GM18517 (cell line): ENCODE measurements at regions not wholly inside any gene's neighbourhood (a gene's known extent, or its start where the extent isn't known, plus 50 kb on each side); places are given as distances from the start of the nearest gene placed in this dataset.

Source experiments
- ATAC-seq: cut with Tn5 transposase; IDR thresholded peaks from one replicate; pipeline ENCODE4 v1.9.1; 2021; ENCODE audit warnings: mild to moderate bottlenecking, moderate library complexity; ENCODE audit not compliant: unreplicated experiment

DNA sequence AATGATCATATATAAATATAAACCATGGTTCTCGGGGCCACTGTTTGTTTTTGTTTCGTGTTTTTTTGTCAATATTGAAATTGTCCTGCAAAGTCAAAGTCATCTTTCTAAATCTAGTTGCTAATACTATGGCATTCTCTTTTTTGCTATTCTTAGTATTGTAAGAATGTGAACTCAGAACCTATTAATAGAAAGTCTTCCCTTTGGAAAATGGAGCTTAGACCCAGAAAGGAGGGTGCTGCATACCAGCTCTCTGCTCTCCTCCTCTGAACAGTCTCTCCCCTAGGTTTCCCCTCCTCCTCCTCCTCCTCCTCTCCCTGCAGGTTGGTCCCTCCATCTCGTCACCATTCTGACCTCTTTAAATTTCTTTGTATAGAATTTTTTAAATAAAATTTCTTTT lies 150.4 kb upstream of the CCN2 start:
- no peak for ATAC-seq

DNA sequence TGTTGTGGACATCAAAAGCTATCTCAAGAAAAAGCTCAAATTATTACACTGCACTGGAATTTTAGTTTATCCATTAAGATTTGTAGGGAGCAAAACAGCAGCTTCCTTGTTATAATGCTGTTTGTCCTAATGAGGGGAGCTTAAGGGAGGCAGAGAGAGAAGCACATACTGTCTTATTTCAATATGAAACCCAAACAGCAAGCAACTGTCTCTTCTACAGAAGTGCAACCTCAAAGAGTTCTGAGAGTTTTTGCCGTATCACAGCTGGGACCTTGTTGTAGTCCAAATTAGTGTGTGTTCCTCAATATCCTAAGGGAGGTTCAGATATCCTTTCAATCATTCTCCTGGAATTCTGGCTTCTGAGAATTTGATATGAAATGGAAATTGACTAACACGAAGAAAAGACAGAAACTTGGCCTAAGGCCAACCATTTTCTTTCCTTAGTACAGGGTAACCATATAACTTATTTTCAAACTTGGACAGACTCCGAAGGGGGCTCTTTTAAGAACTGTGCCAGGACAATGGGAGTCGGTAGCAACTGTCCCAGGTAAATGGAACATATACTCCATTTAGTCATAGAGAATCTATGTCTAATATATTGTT lies 149.3 kb upstream of the CCN2 start:
- no peak for ATAC-seq

DNA sequence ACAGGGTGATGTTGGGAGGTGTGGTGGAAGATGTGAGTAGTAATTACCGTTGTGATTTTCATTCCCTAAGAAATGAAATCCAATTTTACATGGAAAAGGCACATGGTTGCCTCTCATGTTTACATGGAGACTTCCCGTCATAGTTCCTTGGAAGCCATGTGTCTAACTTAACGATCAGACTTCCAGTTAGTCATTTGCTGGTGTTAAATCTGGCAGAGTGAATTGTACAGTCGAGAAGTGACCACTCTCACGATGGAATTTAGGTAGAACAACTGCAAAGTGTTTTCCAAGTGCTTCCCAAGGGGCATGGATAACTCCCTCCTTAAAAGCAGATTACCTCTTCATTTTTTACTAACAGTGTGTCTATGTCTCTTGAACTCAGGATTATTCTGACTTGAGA lies 145.8 kb upstream of the CCN2 start:
- ATAC-seq: no peak

DNA sequence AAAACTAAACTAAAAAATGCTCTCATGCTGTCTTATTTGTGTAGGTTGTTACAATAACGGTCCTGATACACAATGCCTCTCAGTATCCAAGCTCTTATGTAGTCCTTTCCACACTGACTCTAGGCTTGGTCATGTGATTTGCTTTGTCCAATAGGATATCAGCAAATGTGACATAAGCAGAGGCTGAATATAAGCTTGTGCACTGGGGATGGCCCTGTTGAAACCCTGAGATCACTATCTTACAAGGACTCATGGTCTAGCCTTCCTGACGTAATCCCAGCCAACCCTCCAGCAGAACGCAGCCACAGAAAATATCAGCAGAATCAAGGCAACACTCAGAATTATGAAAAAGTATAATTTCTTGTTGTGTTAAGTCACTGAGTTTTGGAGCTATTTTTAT lies 145.1 kb upstream of the CCN2 start:
- ATAC-seq: no peak

DNA sequence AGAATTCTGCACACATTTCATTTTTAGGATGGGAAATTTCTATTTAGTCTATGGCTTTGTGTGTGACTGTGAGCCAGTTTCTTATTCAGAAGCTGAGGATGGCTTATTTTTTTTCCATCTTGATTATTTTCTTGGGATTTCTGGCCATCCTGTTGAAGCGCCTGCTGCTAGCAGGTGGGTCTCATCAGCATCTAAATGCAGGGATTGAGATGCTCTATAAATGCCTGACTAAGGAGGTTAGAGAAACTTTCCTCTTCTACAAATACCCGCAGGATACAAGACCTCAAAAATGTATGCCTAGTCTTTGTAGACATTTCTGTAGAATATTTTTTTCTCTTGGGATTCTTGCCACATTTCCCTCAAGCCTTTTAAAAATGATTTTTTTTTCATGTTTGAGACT lies 138.0 kb upstream of the CCN2 start:
- ATAC-seq: no peak

DNA sequence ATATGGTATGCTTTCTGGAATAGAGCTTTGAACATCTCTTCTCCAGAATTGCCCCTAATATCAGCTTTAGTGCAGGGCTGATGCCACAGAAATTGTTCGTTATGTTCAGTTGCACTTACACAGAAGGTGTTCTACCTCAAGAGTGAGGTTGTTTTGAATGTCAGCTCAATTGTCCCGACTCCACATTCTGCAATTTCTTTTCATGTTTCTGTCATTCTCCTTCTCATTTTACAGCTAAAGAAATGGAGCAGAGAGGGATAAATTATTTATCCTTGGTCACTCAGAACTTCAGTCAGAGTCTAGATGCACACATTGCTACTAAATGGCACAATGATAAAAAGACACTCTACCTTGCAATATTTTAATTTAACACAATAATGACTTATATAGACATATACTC lies 137.0 kb upstream of the CCN2 start:
- ATAC-seq: no peak

DNA sequence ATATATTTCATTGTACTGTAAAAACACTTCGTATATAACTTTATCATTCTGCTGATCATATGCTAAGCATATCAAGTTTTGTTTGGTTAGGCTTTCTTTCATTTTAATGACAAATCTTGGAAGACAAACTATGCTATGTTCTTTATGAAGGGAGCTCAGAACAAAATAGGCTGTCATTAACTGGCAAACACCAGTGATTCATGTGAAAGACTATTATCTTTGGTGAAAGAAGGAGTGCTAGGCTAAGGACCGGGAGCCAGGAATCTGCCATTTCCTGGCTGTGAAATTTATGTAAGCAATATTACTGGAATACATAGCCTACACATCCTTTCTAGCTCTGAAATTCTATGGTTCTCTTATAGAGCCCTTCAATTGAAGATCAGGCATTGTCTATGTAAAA lies 136.2 kb upstream of the CCN2 start:
- ATAC-seq: no peak

DNA sequence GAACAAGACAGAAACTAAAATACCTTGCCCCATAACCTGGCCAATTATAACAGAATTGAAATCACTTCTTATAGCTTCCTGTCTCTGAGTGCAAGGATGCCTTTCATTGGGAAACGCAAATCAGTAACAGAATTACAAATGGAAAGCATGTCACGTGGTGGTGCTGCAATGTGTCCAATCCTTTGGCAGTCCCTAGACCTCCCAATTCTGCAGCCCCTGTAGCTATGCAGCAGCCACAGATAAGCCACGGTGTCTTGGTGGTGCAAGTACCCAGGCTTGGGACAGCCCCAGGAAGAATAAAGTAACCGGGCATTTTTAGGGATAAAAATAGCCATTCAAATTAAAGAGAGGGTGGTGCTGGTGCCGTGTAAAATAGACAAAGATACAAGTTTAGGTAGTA lies 134.6 kb upstream of the CCN2 start:
- no peak for ATAC-seq

DNA sequence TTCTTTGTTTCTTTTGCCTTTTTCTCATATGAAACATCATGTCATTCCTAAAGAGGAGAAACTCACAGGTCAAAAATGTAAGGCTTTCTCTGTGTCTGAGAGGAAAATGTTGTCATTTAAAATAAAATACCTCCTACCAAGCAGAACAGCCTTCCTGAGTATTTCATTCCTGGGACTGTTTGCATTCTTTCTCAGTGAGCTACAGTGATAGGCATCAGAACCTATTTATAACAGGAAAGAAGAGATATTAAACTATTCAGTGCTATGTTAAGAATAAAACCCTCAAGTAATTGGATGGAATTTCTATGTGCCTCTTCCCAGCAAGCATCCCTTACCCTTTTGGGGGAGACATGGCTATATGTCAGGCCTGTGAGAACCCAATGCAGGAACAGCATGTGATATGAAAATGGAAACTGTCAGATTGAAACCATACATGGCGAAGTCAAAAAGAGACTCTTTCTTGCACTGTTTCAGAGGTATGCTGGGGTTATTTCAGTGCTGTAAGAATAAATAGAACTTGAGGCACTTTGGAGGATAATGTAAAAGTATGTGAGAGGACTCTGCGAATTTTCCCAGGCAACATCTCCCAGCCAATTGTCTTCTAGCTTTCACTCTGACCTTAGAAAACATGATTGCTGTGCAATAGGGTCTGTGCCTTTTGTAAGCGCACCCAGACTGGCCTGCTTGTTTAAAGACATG lies 133.8 kb upstream of the CCN2 start:
- peak; percentile 84 for ATAC-seq

DNA sequence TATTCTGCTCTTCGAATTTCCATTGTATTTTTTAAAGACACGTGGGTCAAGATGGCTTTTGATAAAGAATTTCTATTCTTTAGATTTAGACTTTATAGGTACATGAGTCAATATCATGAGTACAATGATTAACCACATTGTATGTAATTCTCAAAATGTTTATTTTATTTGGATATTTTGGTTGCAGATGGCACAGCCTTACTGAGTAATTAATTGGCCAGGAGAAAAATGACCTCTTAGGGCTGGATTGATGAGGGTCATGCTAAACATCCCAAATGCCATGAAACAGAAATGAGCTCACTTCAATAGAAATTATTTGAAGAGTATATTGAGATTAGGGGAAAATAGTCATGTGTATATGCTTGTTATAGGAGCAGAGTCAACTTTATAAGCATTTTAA lies 131.2 kb upstream of the CCN2 start:
- ATAC-seq: no peak

DNA sequence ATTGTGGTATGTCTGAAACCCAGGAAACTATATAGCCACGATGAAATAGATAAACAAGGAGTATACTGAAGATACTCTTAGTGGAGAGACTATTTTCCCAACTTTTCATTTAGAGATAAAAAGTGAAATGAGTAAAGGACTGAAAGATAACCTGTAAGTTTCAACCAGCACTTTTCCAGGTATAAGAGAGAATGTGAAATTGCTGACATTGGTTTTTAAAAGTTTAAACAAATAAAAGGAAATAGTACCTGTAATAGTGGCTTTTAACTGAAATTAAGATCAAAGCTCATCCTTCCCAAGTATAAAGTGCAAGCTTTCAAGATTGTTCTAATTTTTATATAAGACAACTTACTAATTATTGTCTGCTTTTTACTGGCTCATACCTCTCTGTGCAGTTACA lies 130.2 kb upstream of the CCN2 start:
- ATAC-seq: no peak

DNA sequence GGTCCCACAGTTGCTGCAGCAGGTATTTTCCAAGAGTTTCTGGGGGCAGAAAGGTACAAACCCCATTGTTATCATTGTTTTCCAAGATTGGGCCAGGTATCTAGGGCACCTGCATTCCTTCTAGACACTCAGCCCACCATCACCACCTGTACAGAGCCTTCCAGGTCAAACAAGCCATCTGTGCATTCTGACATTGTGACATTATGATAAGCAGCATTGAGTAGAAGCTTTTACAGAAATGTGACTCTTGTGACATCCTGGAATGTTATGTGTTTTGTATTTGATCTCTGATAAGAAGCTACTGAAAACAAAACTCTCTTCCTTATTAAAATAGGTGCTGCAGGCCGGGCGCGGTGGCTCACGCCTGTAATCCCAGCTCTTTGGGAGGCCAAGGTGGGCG lies 128.1 kb upstream of the CCN2 start:
- no peak for ATAC-seq

DNA sequence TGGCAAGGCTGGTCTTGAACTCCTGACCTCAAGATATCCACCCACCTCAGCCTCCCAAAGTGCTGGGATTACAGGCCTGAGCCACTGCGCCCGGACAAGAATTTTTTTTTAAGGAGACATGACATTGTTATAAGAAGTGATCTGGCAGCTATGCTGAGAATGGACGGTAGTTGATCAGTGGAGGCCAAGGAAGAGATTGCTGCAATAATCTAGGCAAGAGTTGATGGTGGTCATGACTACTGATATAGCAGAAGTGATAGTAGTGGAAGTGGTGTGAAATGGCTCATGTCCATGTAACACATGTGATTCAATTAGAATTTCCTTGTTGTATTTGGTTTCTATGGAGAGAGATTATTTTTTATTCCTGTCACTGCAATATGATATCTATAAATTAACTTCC lies 125.3 kb upstream of the CCN2 start:
- ATAC-seq: no peak

DNA sequence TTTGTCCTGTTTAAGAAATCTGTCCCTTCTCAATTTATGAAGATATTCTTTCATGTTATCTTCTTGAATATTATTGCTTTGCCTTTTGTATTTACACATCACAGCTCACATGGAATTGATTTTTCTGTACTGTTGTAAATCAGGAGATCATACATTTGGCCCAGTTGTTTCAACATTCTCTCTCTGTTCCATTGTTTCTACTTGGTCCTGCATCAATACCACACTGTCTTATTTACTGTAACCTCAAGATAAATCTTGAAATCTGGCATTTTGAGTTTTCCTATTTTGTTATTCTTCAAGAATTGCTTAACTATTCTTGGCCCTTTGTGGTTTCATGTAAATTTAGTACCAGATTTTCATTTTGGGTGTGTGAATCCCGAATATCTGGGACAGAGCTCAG lies 121.7 kb upstream of the CCN2 start:
- no peak for ATAC-seq

DNA sequence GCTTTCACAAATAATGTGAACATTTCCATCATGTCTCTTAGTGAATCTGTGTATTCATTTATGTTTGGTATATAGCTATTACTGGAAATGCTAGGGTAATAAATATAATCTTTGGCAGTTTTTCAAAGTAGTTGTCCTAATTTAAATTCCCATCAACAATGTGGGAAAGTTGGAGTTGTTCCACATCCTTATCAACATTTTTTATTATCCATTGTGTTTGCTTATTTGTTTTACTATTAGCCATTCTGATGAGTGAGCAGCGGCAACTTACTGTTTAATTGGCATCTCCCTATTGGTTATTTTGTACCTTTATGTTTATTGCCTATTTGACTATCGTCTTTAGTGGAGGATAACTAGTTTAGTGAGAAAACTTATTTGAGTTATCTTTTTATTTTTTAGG lies 121.1 kb upstream of the CCN2 start:
- no peak for ATAC-seq

DNA sequence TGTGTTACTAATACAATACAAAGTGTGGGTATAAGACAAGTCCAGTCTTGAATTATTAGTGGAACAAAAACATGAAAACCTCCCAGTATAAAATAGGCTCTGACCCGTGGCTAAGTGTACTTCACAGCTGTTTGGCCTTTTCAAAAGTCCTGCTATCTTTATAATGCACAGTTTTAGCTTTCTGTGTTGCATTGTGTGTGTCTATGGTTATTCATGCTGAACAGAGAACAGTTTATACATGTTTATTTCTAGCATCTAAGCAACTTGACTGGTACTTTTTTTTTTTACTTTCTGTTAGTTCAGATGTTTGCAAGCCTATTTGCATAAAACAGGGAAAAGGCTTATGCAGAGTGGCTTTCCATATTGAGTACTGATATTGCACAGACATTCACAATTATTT lies 119.2 kb upstream of the CCN2 start:
- ATAC-seq: no peak

DNA sequence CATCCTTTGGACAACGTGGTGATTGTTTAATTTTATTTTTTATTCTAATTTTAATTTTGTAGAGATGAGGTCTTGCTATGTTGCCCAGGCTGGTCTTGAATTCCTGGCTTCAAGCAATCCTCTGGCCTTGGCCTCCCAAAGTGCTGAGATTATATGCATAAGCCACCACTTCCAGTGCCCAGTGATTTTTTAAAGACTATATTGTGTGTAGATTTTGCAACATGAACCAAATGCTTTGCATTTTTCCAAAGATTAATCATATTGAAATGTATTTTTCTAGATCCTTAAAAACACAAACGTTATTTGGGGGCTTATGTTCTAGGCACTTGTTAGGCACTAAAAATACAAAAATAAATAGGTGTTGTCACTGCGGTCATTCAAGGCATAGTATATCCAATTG lies 117.6 kb upstream of the CCN2 start:
- no peak for ATAC-seq

DNA sequence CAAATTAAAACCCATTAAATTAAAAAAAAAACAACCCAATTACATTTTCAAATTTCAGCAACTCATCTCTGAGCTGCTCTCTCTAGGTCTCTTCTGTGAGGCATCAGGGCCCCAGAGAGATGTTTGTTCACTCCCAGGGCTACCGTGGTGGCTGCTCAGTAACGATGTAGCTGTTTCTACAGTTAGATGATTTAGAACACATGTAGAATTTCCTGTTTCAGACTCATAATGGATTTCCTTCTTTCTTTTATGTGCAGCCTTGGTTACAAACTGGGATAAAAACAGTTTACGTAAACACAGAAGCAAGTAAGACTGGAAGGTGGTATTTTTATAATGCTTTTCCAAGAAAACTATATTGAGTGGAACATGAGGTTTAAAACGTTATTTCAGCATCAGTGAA lies 116.1 kb upstream of the CCN2 start:
- ATAC-seq: no peak

DNA sequence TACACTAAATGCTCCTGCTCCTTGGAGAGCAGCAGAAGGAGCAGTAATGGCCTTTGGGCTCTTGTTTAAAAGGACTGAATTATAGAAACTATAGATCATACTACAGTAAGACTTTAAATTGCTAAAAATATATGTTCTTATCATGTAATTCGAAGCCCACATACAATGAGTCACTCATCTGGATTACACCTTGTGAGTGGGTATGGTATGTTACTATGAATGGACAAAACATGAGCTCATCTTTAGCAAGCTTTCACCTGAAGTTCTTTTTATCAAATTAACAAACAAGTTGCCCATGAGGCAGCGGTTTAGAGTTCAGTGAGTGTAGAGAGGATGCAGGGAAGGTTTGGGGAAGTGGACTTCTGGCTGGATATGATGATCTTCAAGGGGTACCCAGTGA lies 114.4 kb upstream of the CCN2 start:
- no peak for ATAC-seq

DNA sequence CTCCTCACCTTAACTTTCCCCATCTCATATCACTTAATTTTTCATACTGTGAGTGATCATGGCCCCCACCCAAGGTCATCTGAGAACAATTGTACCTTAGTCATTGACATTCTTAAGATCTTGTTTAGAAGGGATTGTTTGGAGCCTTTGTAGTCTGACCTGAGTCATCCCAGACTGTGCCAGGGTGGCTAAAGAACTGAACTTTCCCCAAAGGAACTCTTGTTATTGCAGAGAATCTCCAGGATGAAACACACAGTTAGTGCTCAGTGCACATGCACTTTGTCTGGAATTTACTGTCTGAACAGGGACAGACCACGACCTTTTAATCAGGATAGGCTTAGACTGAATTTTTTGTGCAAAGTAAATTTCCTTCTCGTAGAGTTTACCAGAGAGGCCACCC lies 112.6 kb upstream of the CCN2 start:
- no peak for ATAC-seq

DNA sequence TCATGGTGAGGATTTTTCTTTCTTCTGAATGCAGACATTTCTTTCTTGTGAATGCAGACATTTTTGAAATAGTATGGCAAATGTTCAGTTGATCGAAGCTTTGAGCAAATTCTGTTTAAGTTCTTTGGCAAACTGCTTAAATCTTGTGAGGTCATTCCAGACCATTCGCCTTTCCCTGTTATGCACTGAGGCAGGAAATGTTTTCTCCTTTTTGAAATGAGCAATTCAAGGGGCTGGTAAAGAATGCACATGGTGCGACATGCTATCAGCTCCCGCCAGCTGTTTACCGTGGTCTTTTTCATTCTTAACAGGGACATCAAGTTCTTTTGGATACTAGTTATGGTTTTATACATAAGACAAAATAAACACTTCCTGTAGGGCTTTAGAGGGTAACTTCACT lies 112.0 kb upstream of the CCN2 start:
- no peak for ATAC-seq

DNA sequence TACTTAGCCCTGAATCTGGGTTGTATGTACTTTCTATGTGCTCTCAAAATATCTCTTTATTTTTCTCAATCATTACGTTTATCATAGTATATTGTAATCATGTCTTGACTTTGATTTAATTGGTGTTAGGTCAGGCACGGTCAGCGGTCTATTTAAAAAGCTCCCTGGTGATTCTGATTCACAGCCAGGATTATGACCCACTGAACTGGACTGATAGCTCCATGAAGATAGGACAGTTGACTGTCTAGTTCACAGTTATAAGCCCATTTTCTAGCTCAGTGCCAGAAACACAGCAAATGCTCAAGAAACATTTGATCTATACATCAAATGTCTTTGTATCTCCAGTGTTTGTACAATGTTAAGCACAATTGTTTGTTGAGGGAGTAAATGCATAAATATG lies 111.5 kb upstream of the CCN2 start:
- no peak for ATAC-seq

DNA sequence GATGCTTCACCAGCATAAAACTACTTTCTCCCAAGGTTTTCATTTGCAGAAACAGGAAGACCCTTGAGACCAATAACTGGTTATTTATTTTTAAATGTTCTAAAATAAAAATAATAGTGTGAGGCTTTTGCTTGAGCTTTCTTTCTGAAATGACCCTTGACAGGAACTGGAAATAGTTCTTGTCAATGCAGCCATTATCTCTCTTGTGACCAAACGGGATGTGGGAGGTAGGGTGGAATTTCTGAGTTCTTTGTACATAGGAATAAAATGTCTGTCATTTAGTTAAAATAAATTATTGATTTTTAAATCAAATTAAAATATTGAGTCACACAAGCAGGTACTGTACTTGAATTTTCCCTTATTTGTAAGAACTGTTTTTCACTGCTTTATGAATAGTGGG lies 110.2 kb upstream of the CCN2 start:
- ATAC-seq: no peak
